Bronchial epithelial cell (primary cell): ENCODE measurements at regions not wholly inside any gene's neighbourhood (a gene's known extent, or its start where the extent isn't known, plus 50 kb on each side); places are given as distances from the start of the nearest gene placed in this dataset.
"Not testable (repeated sequence)": the region's sequence is repeated elsewhere in the genome, so short reads cannot be mapped to it uniquely, and the experiment has no call there.

Experiments used
- DNase-seq: peaks from one replicate; pipeline ENCODE4 v3.0.0-alpha.2; 2010; ENCODE audit warnings: low read depth
- FAIRE-seq: peaks from 2 replicates; lab custom pipeline; 2011; peaks lifted over from hg19 to GRCh38; lab: Jason Lieb, UNC
- H3K27me3 ChIP-seq: 2 replicates; pipeline ENCODE4 v1.5.1; 2011; ENCODE audit warnings: low read length; ENCODE audit not compliant: control insufficient read depth, insufficient read depth
- H3K36me3 ChIP-seq: 2 replicates; pipeline ENCODE4 v1.5.1; 2011; ENCODE audit warnings: low read length; ENCODE audit not compliant: control insufficient read depth, insufficient read depth
- H3K4me3 ChIP-seq: 2 replicates; pipeline ENCODE4 v1.5.1; 2011; ENCODE audit warnings: mild to moderate bottlenecking, low read depth, low read length, control low read depth
- CTCF ChIP-seq: IDR thresholded peaks from 2 replicates; pipeline ENCODE4 v1.5.1; 2011; ENCODE audit warnings: mild to moderate bottlenecking, moderate library complexity, low read length, control low read depth, inconsistent platforms; ENCODE audit not compliant: insufficient read depth, severe bottlenecking

DNA sequence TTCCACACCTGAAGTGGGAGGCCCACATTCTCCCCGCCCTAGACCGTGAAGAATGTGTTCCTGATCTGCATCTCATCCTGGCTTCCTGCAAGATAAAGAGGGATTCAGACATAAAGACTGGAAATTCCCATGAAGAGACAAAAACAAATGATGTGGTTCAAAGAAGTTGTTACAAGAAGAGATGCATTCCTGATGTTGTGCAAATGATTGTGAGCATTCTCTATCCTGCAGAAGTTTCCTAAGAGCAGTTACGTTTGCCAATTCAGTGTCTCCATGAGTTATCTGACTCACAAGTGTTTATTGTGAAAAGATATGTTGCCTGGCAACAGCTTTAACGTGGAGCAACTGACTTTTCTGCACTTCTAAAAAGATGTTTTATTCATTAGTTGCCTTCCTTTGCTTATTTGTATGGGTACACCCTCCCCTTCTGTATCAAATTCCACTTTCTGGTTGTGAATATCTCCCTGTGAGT, 107.8 kb downstream of the ZIC4 start:
- DNase-seq, result peak; percentile 68
- H3K4me3 ChIP-seq, result no peak overlapping the region
- no peak for FAIRE-seq

GRCh38 chr3:147297761-147298350, 108.5 kb downstream of the ZIC4 start:
- DNase-seq (no peak), FAIRE-seq (no peak)
- no peaks in the 10 kb centered on the region for H3K36me3 ChIP-seq
- no peak overlapping the region for H3K4me3 ChIP-seq
- H3K27me3 ChIP-seq, result no peaks in the 10 kb centered on the region
- no peak for TF ChIP-seq CTCF

More for the DNA sequence above, 107.8 kb downstream of the ZIC4 start:
- Histone ChIP-seq H3K36me3 (no peaks in the 10 kb centered on the region), H3K27me3 (no peaks in the 10 kb centered on the region)
- no peak for TF ChIP-seq CTCF

- not testable (repeated sequence) for H3K36me3 ChIP-seq, FAIRE-seq, H3K27me3 ChIP-seq, H3K4me3 ChIP-seq, DNase-seq
Observed at GRCh38 chr3:147287370-147287769, 119.0 kb downstream of the ZIC4 start.

- no peak for TF ChIP-seq CTCF
- H3K4me3 ChIP-seq, result no peak overlapping the region
- no peaks in the 10 kb centered on the region for H3K36me3 ChIP-seq
- H3K27me3 ChIP-seq, result no peaks in the 10 kb centered on the region
- FAIRE-seq (no peak), DNase-seq (no peak)
Observed at GRCh38 chr3:147269907-147270306, 136.4 kb downstream of the ZIC4 start.

- DNase-seq, result no peak
- no peak overlapping the region for H3K4me3 ChIP-seq
- no peaks in the 10 kb centered on the region for H3K36me3 ChIP-seq
- no peak for TF ChIP-seq CTCF
- FAIRE-seq, result no peak
- H3K27me3 ChIP-seq, result no peaks in the 10 kb centered on the region
Observed at GRCh38 chr3:147267434-147267833, 138.9 kb downstream of the ZIC4 start.

- DNase-seq, result no peak
- H3K27me3 ChIP-seq, result no peaks in the 10 kb centered on the region
- no peak for TF ChIP-seq CTCF
- no peak for FAIRE-seq
- H3K4me3 ChIP-seq, result no peak overlapping the region
- H3K36me3 ChIP-seq, result no peaks in the 10 kb centered on the region
Observed at GRCh38 chr3:147257944-147258343, 148.4 kb downstream of the ZIC4 start.
